ENCODE measurements at regions not wholly inside any gene's neighbourhood (a gene's known extent, or its start where the extent isn't known, plus 50 kb on each side); places are given as distances from the start of the nearest gene placed in this dataset.

DNA sequence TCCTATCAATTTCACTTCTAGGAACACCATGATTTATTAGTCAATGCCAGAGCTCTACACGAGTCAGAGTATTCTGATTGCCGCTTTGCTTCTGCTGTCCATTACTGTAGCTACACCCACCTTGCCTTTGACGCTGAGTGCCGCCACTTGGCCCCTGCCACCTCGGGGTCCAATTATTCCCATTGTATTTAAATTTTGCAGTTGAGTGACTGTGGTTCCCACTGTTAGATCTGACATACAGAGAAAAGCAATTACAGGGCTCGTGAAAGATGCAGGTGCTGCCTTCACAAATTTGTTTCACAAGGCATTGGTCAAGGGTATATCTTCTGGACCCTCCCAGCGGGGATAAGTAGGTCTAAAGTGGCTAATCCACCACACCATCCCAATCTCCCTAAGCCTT is 428.9 kb downstream of the SIPA1L2 start:
- no peak overlapping the region for H3K4me3 ChIP-seq (ENCODE audit: low read depth in 2 of 2, low read length in 2 of 2)
- ChIA-PET CTCF (no interaction called here), POLR2A (no interaction called here)
- BruUV-seq (replicated peaks) = no TSS peak
- in situ Hi-C loops (cut with HindIII; ENCODE audit: low pct_unique_long_range_greater_than_20kb, low sequenced_read_pairs) (no loop called here), intact Hi-C loops (cut with micrococcal nuclease; ENCODE audit: unreplicated experiment) (no loop called here)
- H3K9me3 ChIP-seq (ENCODE audit: control insufficient read depth, insufficient read depth, low read depth, low read length) = 0 out of 2 replicates have a peak, but pooled peaks cover 7% of the 10 kb centered on the region
- DNase-seq (ENCODE audit: low read depth, low spot score) = no peak
- H3K4me1 ChIP-seq (ENCODE audit: control insufficient read depth, insufficient read depth, low read length) = no peaks in the 10 kb centered on the region
- no peaks in the 10 kb centered on the region for H3K36me3 ChIP-seq (ENCODE audit: control insufficient read depth, insufficient read depth, low read length)
- no peak for ATAC-seq
- H3K27ac ChIP-seq (ENCODE audit: low read length) = no peak overlapping the region
- no peaks in the 10 kb centered on the region for H3K27me3 ChIP-seq (ENCODE audit: control insufficient read depth, insufficient read depth, low read length)
- TF ChIP-seq, protein P1, sequence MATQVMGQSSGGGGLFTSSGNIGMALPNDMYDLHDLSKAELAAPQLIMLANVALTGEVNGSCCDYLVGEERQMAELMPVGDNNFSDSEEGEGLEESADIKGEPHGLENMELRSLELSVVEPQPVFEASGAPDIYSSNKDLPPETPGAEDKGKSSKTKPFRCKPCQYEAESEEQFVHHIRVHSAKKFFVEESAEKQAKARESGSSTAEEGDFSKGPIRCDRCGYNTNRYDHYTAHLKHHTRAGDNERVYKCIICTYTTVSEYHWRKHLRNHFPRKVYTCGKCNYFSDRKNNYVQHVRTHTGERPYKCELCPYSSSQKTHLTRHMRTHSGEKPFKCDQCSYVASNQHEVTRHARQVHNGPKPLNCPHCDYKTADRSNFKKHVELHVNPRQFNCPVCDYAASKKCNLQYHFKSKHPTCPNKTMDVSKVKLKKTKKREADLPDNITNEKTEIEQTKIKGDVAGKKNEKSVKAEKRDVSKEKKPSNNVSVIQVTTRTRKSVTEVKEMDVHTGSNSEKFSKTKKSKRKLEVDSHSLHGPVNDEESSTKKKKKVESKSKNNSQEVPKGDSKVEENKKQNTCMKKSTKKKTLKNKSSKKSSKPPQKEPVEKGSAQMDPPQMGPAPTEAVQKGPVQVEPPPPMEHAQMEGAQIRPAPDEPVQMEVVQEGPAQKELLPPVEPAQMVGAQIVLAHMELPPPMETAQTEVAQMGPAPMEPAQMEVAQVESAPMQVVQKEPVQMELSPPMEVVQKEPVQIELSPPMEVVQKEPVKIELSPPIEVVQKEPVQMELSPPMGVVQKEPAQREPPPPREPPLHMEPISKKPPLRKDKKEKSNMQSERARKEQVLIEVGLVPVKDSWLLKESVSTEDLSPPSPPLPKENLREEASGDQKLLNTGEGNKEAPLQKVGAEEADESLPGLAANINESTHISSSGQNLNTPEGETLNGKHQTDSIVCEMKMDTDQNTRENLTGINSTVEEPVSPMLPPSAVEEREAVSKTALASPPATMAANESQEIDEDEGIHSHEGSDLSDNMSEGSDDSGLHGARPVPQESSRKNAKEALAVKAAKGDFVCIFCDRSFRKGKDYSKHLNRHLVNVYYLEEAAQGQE (IDR thresholded peaks at IDR 0.05; ENCODE audit: insufficient read depth in 1 of 2, low read depth in 2 of 2, low read length in 1 of 2) = no peak
- TF ChIP-seq, protein P2, sequence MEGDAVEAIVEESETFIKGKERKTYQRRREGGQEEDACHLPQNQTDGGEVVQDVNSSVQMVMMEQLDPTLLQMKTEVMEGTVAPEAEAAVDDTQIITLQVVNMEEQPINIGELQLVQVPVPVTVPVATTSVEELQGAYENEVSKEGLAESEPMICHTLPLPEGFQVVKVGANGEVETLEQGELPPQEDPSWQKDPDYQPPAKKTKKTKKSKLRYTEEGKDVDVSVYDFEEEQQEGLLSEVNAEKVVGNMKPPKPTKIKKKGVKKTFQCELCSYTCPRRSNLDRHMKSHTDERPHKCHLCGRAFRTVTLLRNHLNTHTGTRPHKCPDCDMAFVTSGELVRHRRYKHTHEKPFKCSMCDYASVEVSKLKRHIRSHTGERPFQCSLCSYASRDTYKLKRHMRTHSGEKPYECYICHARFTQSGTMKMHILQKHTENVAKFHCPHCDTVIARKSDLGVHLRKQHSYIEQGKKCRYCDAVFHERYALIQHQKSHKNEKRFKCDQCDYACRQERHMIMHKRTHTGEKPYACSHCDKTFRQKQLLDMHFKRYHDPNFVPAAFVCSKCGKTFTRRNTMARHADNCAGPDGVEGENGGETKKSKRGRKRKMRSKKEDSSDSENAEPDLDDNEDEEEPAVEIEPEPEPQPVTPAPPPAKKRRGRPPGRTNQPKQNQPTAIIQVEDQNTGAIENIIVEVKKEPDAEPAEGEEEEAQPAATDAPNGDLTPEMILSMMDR (IDR thresholded peaks at IDR 0.05) = no peak
- no peak for TF ChIP-seq TCF7L2 (IDR thresholded peaks at IDR 0.05; ENCODE audit: low read depth, low read length)

DNA sequence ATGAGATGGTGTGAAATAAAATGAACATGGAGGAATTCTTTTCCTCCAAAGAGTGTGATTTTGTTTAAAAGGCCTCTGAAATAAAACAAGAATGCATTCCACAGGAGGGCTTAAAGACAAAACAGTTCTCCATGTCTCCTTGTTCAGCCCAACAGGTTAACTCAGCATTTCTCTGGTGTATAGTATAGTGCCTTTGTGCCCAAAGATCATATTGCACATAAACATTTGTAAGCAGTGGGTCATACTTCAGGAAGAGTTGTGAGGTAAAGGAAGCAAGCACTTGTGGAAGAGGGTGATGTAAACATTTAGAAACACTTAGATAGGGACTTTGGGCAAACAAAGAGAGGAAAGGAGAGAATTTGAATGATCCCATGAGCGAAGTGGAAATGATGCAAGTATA is 433.9 kb downstream of the SIPA1L2 start:
- DNase-seq (ENCODE audit: low read depth, low spot score) = no peak
- Histone ChIP-seq H3K27me3 (ENCODE audit: control insufficient read depth, insufficient read depth, low read length) (no peaks in the 10 kb centered on the region), H3K27ac (ENCODE audit: low read length) (no peak overlapping the region), H3K36me3 (ENCODE audit: control insufficient read depth, insufficient read depth, low read length) (no peaks in the 10 kb centered on the region), H3K4me3 (ENCODE audit: low read depth in 2 of 2, low read length in 2 of 2) (no peak overlapping the region), H3K9me3 (ENCODE audit: control insufficient read depth, insufficient read depth, low read depth, low read length) (no peaks in the 10 kb centered on the region), H3K4me1 (ENCODE audit: control insufficient read depth, insufficient read depth, low read length) (no peaks in the 10 kb centered on the region)
- in situ Hi-C loops (cut with HindIII; ENCODE audit: low pct_unique_long_range_greater_than_20kb, low sequenced_read_pairs) = no loop called here
- no TSS peak for BruUV-seq (replicated peaks)
- TF ChIP-seq, protein P2 (IDR thresholded peaks at IDR 0.05) = no peak
- no peak for TF ChIP-seq SIN3A (IDR thresholded peaks at IDR 0.05; ENCODE audit: borderline replicate concordance, insufficient read depth, low read depth, low read length)
- TF ChIP-seq, protein P1 (IDR thresholded peaks at IDR 0.05; ENCODE audit: insufficient read depth in 1 of 2, low read depth in 2 of 2, low read length in 1 of 2) = no peak
- TF ChIP-seq POLR2AphosphoS5 (IDR thresholded peaks at IDR 0.05; ENCODE audit: low read depth, low read length) = no peak
- TF ChIP-seq TCF7L2 (IDR thresholded peaks at IDR 0.05; ENCODE audit: low read depth, low read length) = no peak
- intact Hi-C loops (cut with micrococcal nuclease; ENCODE audit: unreplicated experiment) = no loop called here
- ChIA-PET POLR2A (no interaction called here), CTCF (no interaction called here)
- ATAC-seq = no peak
